ENCODE measurements at regions not wholly inside any gene's neighbourhood (a gene's known extent, or its start where the extent isn't known, plus 50 kb on each side); places are given as distances from the start of the nearest gene placed in this dataset.

DNA sequence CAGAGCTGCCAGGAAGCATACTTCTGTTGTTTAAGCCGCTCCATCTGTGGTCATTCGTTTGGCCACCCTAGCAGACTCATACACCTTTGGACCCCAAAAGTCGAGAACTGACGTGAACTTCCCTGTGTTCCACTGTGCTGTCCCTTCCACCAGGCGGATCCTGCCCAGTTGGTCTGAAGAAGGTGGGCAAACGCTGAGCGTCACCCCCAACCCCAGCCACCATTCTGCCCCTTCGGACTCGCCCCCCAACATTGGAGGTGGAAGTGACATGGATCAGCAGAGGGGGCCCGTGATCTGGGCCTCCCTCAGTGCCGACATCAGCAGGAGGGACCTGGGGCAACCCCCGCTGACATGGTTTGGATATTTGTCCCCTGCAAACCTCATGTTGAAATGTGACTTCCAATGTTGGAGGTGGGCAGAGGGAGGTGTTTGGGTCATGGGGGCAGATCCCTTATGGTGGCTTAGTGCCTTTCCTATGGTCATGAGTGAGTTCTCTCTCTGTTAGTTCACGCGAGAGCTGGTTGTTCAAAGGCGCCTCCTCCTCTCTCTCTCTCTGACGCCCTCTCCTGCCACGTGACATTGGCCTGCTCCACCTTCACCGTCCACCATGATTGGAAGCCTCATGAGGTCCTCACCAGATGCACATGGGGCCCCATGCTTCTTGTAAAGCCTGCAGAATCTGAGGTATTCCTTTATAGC, 93.6 kb upstream of the ZNF507 start:
- TF ChIP-seq, protein P1, sequence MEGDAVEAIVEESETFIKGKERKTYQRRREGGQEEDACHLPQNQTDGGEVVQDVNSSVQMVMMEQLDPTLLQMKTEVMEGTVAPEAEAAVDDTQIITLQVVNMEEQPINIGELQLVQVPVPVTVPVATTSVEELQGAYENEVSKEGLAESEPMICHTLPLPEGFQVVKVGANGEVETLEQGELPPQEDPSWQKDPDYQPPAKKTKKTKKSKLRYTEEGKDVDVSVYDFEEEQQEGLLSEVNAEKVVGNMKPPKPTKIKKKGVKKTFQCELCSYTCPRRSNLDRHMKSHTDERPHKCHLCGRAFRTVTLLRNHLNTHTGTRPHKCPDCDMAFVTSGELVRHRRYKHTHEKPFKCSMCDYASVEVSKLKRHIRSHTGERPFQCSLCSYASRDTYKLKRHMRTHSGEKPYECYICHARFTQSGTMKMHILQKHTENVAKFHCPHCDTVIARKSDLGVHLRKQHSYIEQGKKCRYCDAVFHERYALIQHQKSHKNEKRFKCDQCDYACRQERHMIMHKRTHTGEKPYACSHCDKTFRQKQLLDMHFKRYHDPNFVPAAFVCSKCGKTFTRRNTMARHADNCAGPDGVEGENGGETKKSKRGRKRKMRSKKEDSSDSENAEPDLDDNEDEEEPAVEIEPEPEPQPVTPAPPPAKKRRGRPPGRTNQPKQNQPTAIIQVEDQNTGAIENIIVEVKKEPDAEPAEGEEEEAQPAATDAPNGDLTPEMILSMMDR (IDR thresholded peaks at IDR 0.05; ENCODE audit: low read depth, low read length) = no peak
- TF ChIP-seq EZH2phosphoT487 (IDR thresholded peaks at IDR 0.05; ENCODE audit: low read depth) = no peak

All from OCI-LY3 (cell line).